ENCODE measurements at regions not wholly inside any gene's neighbourhood (a gene's known extent, or its start where the extent isn't known, plus 50 kb on each side); places are given as distances from the start of the nearest gene placed in this dataset.

GRCh38 chrX:137278825-137279224 is 245.0 kb upstream of the GPR101 start:
- no peaks in the 10 kb centered on the region for H3K36me3 ChIP-seq
- H3K27ac ChIP-seq: no peak overlapping the region
- H3K4me3 ChIP-seq: no peak overlapping the region
- no peak for TF ChIP-seq CTCF (IDR thresholded peaks at IDR 0.05)
- TF ChIP-seq POLR2AphosphoS5 (IDR thresholded peaks at IDR 0.05; ENCODE audit: insufficient read depth in 1 of 2, low read depth in 1 of 2): no peak
- TF ChIP-seq POLR2A (IDR thresholded peaks at IDR 0.05): no peak
- H3K4me1 ChIP-seq: no peaks in the 10 kb centered on the region
- no peaks in the 10 kb centered on the region for H3K27me3 ChIP-seq
- no peaks in the 10 kb centered on the region for H3K9me3 ChIP-seq
- no peak for DNase-seq (ENCODE audit: extremely low spot score in 2 of 2)
- intact Hi-C loops (cut with DNase I): no loop called here

GRCh38 chrX:137263374-137263773 is 229.6 kb upstream of the GPR101 start:
- Histone ChIP-seq H3K27me3 (no peaks in the 10 kb centered on the region), H3K9me3 (no peaks in the 10 kb centered on the region), H3K27ac (no peak overlapping the region), H3K4me3 (no peak overlapping the region), H3K36me3 (no peaks in the 10 kb centered on the region), H3K4me1 (no peaks in the 10 kb centered on the region)
- no peak for DNase-seq (ENCODE audit: extremely low spot score in 2 of 2)
- intact Hi-C loops (cut with DNase I): no loop called here
- TF ChIP-seq POLR2AphosphoS5 (IDR thresholded peaks at IDR 0.05; ENCODE audit: insufficient read depth in 1 of 2, low read depth in 1 of 2) (no peak), CTCF (IDR thresholded peaks at IDR 0.05) (no peak), POLR2A (IDR thresholded peaks at IDR 0.05) (no peak)

GRCh38 chrX:137245183-137245582 is 211.4 kb upstream of the GPR101 start:
- no peaks in the 10 kb centered on the region for H3K27me3 ChIP-seq
- intact Hi-C loops (cut with DNase I): no loop called here
- no peaks in the 10 kb centered on the region for H3K4me1 ChIP-seq
- no peak for DNase-seq (ENCODE audit: extremely low spot score in 2 of 2)
- H3K36me3 ChIP-seq: no peaks in the 10 kb centered on the region
- no peaks in the 10 kb centered on the region for H3K9me3 ChIP-seq
- no peak overlapping the region for H3K4me3 ChIP-seq
- no peak overlapping the region for H3K27ac ChIP-seq
- TF ChIP-seq POLR2AphosphoS5 (IDR thresholded peaks at IDR 0.05; ENCODE audit: insufficient read depth in 1 of 2, low read depth in 1 of 2) (no peak), POLR2A (IDR thresholded peaks at IDR 0.05) (no peak), CTCF (IDR thresholded peaks at IDR 0.05) (no peak)

GRCh38 chrX:137236837-137237236 is 203.0 kb upstream of the GPR101 start:
- H3K27me3 ChIP-seq: no peaks in the 10 kb centered on the region
- H3K36me3 ChIP-seq: no peaks in the 10 kb centered on the region
- no peak for DNase-seq (ENCODE audit: extremely low spot score in 2 of 2)
- no peak overlapping the region for H3K27ac ChIP-seq
- no peaks in the 10 kb centered on the region for H3K9me3 ChIP-seq
- intact Hi-C loops (cut with DNase I): no loop called here
- no peaks in the 10 kb centered on the region for H3K4me1 ChIP-seq
- H3K4me3 ChIP-seq: no peak overlapping the region
- TF ChIP-seq POLR2A (IDR thresholded peaks at IDR 0.05) (no peak), POLR2AphosphoS5 (IDR thresholded peaks at IDR 0.05; ENCODE audit: insufficient read depth in 1 of 2, low read depth in 1 of 2) (no peak), CTCF (IDR thresholded peaks at IDR 0.05) (no peak)

- no peaks in the 10 kb centered on the region for H3K4me1 ChIP-seq
- no peak for TF ChIP-seq POLR2A (IDR thresholded peaks at IDR 0.05)
- TF ChIP-seq CTCF (IDR thresholded peaks at IDR 0.05): no peak
- no peak for TF ChIP-seq POLR2AphosphoS5 (IDR thresholded peaks at IDR 0.05; ENCODE audit: insufficient read depth in 1 of 2, low read depth in 1 of 2)
- H3K27ac ChIP-seq: no peak overlapping the region
- no peak overlapping the region for H3K4me3 ChIP-seq
- H3K27me3 ChIP-seq: no peaks in the 10 kb centered on the region
- H3K36me3 ChIP-seq: no peaks in the 10 kb centered on the region
- no peak for DNase-seq (ENCODE audit: extremely low spot score in 2 of 2)
- H3K9me3 ChIP-seq: no peaks in the 10 kb centered on the region
- intact Hi-C loops (cut with DNase I): no loop called here
Observed at GRCh38 chrX:137234651-137235402, 201.0 kb upstream of the GPR101 start.
